Nephron progenitor cell (in vitro differentiated cells): ENCODE measurements at regions not wholly inside any gene's neighbourhood (a gene's known extent, or its start where the extent isn't known, plus 50 kb on each side); places are given as distances from the start of the nearest gene placed in this dataset.
A peak's percentile ranks its signal among the peaks of the same experiment; 100 is the strongest.

Experiments
- DNase-seq: peaks from one replicate; pipeline ENCODE4 v3.0.0; 2021
- H3K27ac Mint-ChIP-seq: 2 replicates; pipeline ENCODE4 v1.8.0; 2021; ENCODE audit warnings: mild to moderate bottlenecking, moderate library complexity, mixed read lengths
- H3K27me3 Mint-ChIP-seq: 2 replicates; pipeline ENCODE4 v1.8.0; 2021; ENCODE audit warnings: mild to moderate bottlenecking, low read depth, mixed read lengths; ENCODE audit not compliant: poor library complexity
- H3K36me3 Mint-ChIP-seq: 2 replicates; pipeline ENCODE4 v1.8.0; 2021; ENCODE audit warnings: low read depth, mixed read lengths
- H3K4me1 Mint-ChIP-seq: 2 replicates; pipeline ENCODE4 v1.8.0; 2021; ENCODE audit warnings: mixed read lengths
- H3K4me3 Mint-ChIP-seq: 2 replicates; pipeline ENCODE4 v1.8.0; 2021; ENCODE audit warnings: mild to moderate bottlenecking, moderate library complexity, mixed read lengths
- H3K9me3 Mint-ChIP-seq: 2 replicates; pipeline ENCODE4 v1.8.0; 2021; ENCODE audit warnings: mild to moderate bottlenecking, moderate library complexity, mixed read lengths
- TF ChIP-seq, protein P1 (sequence below): fragments of 200-600 bp; sonication (generic); IDR thresholded peaks from 2 replicates; pipeline ENCODE4 v1.5.0; 2021; ENCODE audit warnings: antibody characterized with exemption

DNA sequence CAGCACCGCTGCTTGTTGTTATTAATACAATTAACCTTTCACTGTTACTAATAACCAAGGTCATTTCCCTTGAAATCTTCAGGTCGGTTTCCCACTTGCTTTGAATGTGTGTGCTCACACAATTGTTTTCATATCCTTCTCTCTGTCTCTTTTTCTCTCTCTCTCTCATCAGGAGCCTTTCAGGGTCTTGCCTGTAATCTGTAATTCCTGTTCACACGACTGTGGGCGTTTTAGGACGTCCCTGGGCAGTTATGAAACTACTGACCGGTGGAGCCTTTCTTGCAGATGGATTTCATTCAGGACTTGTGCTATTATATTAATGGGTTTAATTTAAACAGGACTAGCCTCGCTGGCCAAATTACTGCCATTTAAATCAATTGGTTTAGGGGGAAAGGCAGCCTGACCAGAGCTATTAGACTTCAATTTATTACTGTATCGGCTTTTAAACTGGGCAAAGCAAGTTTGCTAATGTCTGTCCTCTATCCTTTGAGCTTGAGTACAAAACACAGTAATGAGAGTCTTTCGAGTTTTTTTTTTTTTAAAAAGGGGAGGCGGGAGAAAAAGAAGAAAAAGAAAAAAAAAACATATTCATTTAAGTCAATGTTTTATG is 316.0 kb upstream of the TLE4 start:
- peaks cover 8% of the 10 kb centered on the region for H3K27me3 Mint-ChIP-seq
- TF ChIP-seq, protein P1, sequence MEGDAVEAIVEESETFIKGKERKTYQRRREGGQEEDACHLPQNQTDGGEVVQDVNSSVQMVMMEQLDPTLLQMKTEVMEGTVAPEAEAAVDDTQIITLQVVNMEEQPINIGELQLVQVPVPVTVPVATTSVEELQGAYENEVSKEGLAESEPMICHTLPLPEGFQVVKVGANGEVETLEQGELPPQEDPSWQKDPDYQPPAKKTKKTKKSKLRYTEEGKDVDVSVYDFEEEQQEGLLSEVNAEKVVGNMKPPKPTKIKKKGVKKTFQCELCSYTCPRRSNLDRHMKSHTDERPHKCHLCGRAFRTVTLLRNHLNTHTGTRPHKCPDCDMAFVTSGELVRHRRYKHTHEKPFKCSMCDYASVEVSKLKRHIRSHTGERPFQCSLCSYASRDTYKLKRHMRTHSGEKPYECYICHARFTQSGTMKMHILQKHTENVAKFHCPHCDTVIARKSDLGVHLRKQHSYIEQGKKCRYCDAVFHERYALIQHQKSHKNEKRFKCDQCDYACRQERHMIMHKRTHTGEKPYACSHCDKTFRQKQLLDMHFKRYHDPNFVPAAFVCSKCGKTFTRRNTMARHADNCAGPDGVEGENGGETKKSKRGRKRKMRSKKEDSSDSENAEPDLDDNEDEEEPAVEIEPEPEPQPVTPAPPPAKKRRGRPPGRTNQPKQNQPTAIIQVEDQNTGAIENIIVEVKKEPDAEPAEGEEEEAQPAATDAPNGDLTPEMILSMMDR: no peak
- peaks cover 17% of the 10 kb centered on the region for H3K4me1 Mint-ChIP-seq
- peaks cover 8% of the 10 kb centered on the region for H3K36me3 Mint-ChIP-seq
- no peak for DNase-seq
- H3K9me3 Mint-ChIP-seq: peaks cover 24% of the 10 kb centered on the region
- H3K4me3 Mint-ChIP-seq: no peak overlapping the region
- no peak overlapping the region for H3K27ac Mint-ChIP-seq

DNA sequence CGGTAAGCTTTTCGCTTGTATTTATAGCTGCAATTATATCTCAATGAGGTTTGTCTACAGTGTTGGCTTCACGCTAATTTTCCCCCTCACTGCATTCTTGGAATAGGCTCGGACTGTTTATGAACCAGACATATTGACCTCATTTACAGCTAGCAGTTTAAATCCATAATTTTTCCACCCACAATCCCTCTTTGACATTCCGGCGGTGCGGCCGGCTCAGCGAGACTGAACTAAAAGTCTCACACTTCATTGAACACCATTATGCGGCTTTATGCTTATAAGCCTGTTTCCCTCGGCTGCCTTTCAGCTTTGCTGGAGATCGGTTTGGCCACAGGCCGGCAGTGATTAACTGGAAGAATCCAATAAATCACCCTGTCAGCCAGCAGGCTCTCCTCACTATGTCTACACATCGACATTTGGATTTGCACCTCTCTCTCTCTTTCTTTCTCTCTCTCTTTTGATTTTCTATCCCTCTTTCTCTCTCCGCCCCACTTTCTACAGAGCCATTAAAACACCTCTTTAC is 315.0 kb upstream of the TLE4 start:
- H3K4me1 Mint-ChIP-seq: peaks cover 17% of the 10 kb centered on the region
- TF ChIP-seq, protein P1: no peak
- H3K27me3 Mint-ChIP-seq: peaks cover 15% of the 10 kb centered on the region
- no peak overlapping the region for H3K4me3 Mint-ChIP-seq
- H3K9me3 Mint-ChIP-seq: peaks cover 20% of the 10 kb centered on the region
- no peak overlapping the region for H3K27ac Mint-ChIP-seq
- H3K36me3 Mint-ChIP-seq: peaks cover 7% of the 10 kb centered on the region
- DNase-seq: peak; percentile 70

DNA sequence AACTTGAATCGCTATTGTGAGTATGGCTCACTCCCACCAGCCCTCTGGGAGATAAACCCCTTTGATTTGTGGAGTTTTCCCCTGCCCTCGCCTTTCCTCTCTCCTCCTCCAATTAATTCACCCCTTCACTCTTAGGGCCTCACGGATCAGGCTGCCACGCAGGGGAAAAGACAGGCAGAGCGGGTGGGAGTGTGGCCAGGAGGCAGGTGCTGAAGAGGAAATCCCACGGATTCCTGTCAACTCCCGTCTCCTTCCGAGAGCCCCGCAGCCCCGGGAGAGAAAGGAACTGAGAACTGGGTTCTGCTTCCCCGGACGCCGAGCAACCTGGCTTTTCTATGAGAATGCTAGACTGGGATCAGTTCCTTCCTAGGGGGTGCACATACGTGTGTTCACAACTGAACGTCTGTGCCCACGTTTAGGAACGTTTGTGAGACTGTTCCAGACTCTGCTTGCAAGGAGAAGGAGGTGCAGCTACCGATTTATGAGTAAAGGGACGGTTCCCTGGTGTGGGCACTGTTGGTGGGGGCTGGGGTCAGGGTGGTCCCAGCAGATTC is 314.5 kb upstream of the TLE4 start:
- TF ChIP-seq, protein P1: no peak
- peaks cover 17% of the 10 kb centered on the region for H3K9me3 Mint-ChIP-seq
- peak; percentile 59 for DNase-seq
- H3K27me3 Mint-ChIP-seq: peaks cover 15% of the 10 kb centered on the region
- no peak overlapping the region for H3K4me3 Mint-ChIP-seq
- peaks cover 17% of the 10 kb centered on the region for H3K4me1 Mint-ChIP-seq
- H3K36me3 Mint-ChIP-seq: peaks cover 4% of the 10 kb centered on the region
- H3K27ac Mint-ChIP-seq: no peak overlapping the region

DNA sequence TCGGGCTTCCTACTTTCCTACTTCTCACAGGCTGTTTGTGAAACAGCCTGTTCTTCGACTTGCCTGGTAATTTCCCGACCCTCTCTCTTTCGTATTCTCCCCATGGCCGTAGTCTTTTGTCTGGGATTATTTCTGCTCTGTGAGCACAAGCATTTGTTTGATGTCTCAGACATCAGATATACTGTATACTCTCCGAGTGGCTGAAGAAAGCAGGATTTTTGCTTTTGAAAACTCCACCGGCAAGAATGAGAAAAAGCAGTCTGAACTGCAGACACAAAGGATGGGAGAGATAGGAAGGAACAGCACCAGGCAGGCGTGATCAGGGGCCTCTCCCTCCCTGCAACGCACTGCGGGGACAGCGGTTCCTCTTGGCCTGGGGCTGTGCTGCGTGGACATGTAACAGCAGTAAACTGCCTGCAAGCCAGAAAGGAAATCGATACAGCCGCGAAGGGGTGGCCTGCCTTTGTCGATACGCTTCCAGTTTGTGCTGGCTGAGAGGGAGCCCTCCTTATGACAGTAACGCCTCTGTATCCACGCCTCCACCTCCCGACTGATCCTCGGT is 313.9 kb upstream of the TLE4 start:
- DNase-seq: peak; percentile 31
- Mint-ChIP-seq H3K27me3 (peaks cover 15% of the 10 kb centered on the region), H3K4me3 (no peak overlapping the region), H3K27ac (no peak overlapping the region), H3K4me1 (peaks cover 18% of the 10 kb centered on the region), H3K36me3 (peaks cover 6% of the 10 kb centered on the region), H3K9me3 (peaks cover 15% of the 10 kb centered on the region)
- TF ChIP-seq, protein P1: no peak

DNA sequence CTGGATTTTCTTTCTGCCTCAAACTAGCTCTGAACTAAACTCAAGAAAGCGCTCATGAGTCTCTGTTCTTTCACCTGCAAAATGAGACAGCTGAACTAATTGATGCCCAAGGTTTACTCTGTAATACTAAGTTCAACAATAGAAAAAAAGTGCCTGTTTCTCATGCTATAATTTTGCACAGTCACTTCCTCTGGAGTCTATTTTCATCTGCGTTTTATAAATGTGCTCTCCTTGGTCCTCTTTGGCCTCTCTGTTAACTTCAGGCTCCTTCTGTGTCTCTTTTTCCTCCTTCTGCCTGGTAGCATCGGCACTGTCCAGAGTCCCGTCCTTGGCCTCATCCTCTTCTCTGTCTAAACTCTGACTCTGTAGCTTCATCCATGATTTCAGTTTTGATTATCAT is 311.9 kb upstream of the TLE4 start:
- Mint-ChIP-seq H3K27ac (no peak overlapping the region), H3K36me3 (peaks cover 10% of the 10 kb centered on the region), H3K4me3 (no peak overlapping the region), H3K27me3 (peaks cover 15% of the 10 kb centered on the region), H3K9me3 (peaks cover 18% of the 10 kb centered on the region), H3K4me1 (peaks cover 31% of the 10 kb centered on the region)
- TF ChIP-seq, protein P1: no peak
- DNase-seq: no peak
